ENCODE measurements at regions not wholly inside any gene's neighbourhood (a gene's known extent, or its start where the extent isn't known, plus 50 kb on each side); places are given as distances from the start of the nearest gene placed in this dataset.

GRCh38 chr10:21311426-21311825 is 214.1 kb downstream of the SKIDA1 start:
- no peak for TF ChIP-seq EZH2 (IDR thresholded peaks at IDR 0.05)
- no peak for TF ChIP-seq POLR2AphosphoS5 (IDR thresholded peaks at IDR 0.05; ENCODE audit: borderline replicate concordance, low read depth, low read length)
- no peak for TF ChIP-seq FOXP2 (optimal IDR thresholded peaks at IDR 0.05; ENCODE audit: control extremely low read depth, extremely low read length, insufficient read depth)

Data from SK-N-MC (cell line).